ENCODE measurements at regions not wholly inside any gene's neighbourhood (a gene's known extent, or its start where the extent isn't known, plus 50 kb on each side); places are given as distances from the start of the nearest gene placed in this dataset.

DNA sequence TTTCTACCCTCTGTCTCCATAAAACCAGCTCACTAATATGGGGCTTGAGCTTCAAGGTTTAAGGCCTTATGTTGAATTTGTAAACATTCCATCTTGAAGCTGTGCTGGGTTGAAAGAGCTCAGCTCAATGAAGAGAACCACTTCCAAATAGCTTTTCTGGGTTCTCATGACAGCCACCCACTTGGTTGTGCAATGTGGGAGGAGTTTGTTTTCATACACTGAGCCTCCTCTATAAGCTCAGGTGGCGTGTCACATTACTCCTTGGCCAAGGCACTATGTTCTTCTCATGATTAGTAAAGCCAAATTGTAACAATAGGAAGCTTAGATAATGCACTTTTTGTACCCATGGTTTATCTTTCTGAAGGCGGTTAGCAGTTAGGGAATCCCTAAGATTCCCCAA is 265.6 kb downstream of the PTEN start:
- TF ChIP-seq JUND (IDR thresholded peaks at IDR 0.05; ENCODE audit: low read depth) = no peak
- no peak for DNase-seq (ENCODE audit: low read depth in 1 of 2, low spot score in 1 of 2)
- in situ Hi-C loops (cut with HindIII; ENCODE audit: low pct_unique_long_range_greater_than_20kb, low sequenced_read_pairs) = no loop called here

DNA sequence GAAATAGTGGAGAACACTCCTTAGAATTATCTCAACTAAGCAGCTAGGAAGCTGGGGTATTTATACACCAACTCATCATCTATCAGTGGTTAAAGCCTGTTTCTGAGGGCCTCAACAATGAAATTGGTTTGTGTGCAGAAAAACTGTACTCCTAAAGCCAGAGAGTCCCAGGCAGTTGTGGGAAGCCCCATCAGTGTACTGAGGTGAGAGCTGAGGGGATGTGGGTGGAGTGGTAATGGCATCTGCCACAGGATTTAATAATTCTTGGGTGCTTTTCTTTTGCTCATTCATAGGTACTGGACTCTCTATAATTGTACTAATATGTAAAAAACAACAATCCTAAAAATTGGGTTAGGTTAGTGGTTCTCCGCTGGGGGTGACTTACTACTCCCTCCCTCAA is 267.5 kb downstream of the PTEN start:
- in situ Hi-C loops (cut with HindIII; ENCODE audit: low pct_unique_long_range_greater_than_20kb, low sequenced_read_pairs) = no loop called here
- no peak for TF ChIP-seq JUND (IDR thresholded peaks at IDR 0.05; ENCODE audit: low read depth)
- DNase-seq (ENCODE audit: low read depth in 1 of 2, low spot score in 1 of 2) = no peak

DNA sequence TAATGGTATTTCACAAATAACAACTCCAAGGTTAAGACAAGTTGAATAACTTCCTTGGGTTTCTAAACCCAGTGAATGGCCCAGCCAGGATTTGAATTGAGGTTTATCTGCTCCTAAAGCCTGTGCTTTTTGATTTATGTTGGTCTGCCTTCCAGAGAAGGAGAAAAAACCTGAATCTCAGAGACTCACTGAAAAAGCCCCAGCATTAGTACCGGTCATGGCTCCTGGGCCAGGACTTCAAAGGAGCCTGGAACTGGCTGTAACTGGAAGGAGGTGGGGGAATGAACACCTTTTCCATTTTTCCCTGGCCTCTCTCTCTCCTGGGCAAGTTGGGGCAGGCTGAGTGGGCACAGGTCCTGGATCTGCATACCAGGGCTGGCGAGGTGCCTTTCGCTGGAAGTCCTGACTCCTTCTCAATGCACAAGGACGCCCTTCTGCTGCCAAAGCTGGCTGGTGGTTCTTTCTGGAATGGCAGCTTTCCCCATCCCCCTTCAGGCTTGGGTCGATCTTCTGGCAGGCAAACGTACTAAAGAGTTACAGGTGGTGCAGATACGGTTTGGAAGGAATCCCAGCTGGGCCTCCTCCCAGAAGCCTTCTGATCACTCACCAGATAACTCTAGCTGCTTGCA is 268.2 kb downstream of the PTEN start:
- peak in 1 of 2 experiments; percentile 95 for DNase-seq (ENCODE audit: low read depth in 1 of 2, low spot score in 1 of 2)
- in situ Hi-C loops (cut with HindIII; ENCODE audit: low pct_unique_long_range_greater_than_20kb, low sequenced_read_pairs) = no loop called here
- peak; percentile 23; the same call in 1 of the 2 replicates for TF ChIP-seq JUND (IDR thresholded peaks at IDR 0.05; ENCODE audit: low read depth)

DNA sequence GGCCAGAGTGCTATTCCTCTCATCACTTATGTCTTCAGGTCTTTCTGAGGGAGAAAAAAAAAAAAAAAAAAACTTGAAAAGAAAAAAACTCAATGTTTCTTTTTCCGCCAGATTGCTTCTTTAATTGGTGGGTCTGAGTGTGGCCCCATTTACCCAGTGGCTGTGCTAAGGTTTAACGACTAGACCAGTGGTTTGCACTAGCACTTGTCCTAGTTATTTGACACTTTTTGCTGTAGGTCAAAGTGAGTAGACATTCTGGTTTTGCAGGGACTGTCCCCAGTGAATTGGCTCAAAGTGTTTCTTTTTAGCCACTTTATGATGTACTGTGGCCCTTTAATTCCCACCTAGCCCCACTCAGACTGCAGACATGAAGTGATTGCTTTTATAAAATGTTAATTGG is 273.3 kb downstream of the PTEN start:
- peak in 1 of 2 experiments; percentile 51 for DNase-seq (ENCODE audit: low read depth in 1 of 2, low spot score in 1 of 2)
- no peak for TF ChIP-seq JUND (IDR thresholded peaks at IDR 0.05; ENCODE audit: low read depth)
- in situ Hi-C loops (cut with HindIII; ENCODE audit: low pct_unique_long_range_greater_than_20kb, low sequenced_read_pairs) = no loop called here

DNA sequence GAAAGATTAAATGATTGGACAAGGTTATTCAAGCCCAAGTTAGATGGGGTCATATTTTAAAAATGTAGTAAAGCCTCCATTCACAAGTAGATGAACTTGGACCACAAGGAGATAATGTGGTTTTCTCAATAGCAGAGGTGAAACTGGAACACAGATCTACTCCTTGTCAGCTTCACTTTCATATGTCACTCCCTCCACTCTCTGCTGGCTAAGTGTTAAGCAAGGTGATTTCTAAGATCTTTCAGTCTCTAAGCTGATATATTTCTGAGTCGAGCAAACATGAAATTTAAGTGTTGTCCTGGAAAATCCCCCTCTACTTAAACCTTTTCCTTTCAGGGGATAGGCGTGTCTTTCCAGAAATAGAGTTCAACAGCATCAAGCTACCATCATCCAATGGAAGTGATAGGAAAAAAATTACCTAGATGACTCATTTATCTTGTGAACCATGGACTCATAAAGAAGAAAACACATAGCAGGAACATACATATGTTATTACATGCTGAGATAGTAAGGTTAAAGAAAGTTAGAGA is 275.0 kb downstream of the PTEN start:
- in situ Hi-C loops (cut with HindIII; ENCODE audit: low pct_unique_long_range_greater_than_20kb, low sequenced_read_pairs) = no loop called here
- no peak for DNase-seq (ENCODE audit: low read depth in 1 of 2, low spot score in 1 of 2)
- no peak for TF ChIP-seq JUND (IDR thresholded peaks at IDR 0.05; ENCODE audit: low read depth)

DNA sequence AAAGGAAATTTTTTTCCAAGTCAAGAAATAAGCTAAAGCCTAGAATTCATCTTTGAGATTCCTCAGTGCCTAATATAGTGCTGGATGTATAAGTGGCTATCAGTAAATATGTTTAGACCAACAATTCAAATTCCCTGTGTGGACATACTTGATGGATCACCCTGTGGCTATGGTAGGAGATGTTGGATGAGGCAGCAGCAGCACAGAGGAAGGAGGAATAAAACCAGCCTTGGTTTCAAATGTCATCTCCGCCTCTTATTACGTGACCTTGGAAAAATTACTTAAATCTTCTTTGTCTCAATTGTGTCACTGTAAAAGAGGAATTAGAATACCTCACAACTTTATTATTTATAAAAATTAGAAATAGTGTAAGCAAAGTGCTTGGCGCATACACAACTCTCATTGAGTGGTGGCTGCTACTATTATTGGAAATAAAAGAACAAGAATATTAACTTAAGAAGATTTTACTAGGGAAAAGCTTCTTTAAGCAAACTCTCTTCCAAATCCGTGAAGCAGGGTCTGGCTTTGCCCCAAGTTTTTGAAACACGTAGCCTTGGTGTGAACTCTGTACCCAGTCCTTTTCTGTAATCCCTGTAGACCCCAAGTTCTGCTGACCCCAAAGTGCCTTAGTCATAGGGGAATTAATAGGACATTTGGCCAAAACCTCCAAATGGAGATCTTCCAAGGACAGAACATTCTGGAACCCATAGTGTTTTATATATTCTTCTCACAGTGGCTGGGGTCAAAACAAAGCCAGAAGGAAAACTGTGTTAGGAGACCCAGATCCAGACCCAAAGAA is 283.8 kb downstream of the PTEN start:
- in situ Hi-C loops (cut with HindIII; ENCODE audit: low pct_unique_long_range_greater_than_20kb, low sequenced_read_pairs) = no loop called here

DNA sequence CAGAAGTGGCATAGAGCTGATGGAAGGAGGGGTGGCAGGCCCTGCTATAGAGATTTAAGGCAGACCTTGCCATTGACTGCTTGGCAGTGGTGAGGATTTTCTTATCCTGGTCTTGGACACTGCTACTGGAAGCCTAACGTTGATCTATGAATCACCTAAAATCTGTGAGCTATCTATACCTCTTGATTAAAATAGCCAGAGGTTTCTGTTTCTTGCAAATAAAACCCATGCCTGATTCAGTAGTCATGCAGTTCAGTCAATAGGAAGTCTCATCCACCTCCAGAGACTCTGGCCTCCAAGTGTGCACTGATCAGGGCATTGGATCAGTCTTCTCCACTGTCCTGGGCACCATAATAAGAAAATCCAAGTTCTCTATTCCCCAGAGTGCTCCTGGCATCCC is 286.5 kb downstream of the PTEN start:
- DNase-seq (ENCODE audit: low read depth in 1 of 2, low spot score in 1 of 2) = no peak
- in situ Hi-C loops (cut with HindIII; ENCODE audit: low pct_unique_long_range_greater_than_20kb, low sequenced_read_pairs) = no loop called here
- no peak for TF ChIP-seq JUND (IDR thresholded peaks at IDR 0.05; ENCODE audit: low read depth)

More for the DNA sequence above, 283.8 kb downstream of the PTEN start:
- no peak for DNase-seq (ENCODE audit: low read depth in 1 of 2, low spot score in 1 of 2)
- TF ChIP-seq JUND (IDR thresholded peaks at IDR 0.05; ENCODE audit: low read depth) = no peak

DNA sequence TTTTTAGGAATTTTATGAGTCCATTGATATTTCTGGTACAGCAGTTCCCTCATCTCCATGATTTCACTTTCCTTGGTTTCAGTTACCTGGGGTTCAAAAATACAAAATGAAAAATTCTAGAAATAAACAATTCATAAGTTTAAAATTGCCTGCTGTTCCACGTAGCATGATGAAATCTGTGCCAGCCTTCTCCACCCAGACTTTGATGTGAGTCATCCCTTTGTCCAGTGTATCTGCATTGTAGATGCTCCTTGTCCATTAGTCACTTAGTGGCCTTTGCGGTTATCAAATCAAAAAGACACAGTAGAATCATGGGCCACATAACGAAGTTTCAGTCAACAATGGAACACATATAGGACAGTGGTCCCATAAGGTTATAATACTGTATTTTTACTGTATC is 286.9 kb downstream of the PTEN start:
- DNase-seq (ENCODE audit: low read depth in 1 of 2, low spot score in 1 of 2) = no peak
- TF ChIP-seq JUND (IDR thresholded peaks at IDR 0.05; ENCODE audit: low read depth) = no peak
- in situ Hi-C loops (cut with HindIII; ENCODE audit: low pct_unique_long_range_greater_than_20kb, low sequenced_read_pairs) = no loop called here

DNA sequence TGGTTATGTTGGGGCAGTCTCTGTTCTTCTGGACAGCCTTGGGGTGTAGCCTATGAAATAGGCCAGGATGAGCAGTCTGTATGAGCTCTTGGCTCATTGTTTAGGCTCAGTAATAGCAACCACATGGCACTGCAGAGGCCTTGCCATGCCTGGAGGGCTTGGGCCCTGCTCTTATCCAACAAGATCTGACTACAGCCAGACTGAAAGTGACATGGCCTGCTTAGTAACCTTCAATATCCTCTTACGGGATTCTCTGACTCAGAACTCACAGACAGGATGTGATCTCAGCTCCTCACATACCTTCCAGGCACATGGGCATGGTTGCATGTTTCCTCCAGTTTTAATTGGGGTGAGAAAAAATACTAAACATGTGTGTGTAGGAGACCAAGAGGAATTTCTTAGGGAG is 289.3 kb downstream of the PTEN start:
- peak; percentile 51; the same call in 1 of the 2 replicates for TF ChIP-seq JUND (IDR thresholded peaks at IDR 0.05; ENCODE audit: low read depth)
- DNase-seq (ENCODE audit: low read depth in 1 of 2, low spot score in 1 of 2) = peak; percentile 47 to 91
- in situ Hi-C loops (cut with HindIII; ENCODE audit: low pct_unique_long_range_greater_than_20kb, low sequenced_read_pairs) = no loop called here

DNA sequence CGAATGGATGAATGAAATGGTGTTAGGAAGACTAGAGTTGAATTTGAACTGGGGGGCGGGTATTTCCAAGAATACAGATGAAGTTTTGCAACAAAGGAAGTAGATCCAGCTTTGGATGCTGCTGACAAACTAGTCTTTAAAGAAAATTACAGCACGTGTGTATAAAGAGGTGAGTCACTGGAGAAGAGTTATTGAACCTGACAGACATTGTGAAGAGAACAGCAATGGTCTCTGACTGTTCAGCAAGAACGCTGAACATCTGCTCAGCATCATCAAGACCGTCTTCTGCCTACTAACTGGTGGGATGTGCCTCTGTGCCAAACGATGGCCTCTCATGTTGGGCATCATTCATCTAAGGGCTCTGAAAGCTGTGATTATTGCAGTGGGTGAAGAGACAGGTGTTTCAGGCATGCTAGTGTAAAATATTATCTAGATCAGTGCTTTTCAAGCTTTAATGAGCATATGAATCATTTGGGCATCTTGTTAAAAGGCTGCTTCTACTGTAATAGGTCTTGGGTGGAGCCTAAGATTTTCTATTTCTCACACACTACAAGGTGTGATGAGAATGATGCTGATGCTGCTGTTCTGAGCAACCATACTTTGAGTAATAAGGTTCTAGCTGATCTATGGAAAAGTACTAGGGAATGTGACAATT is 291.3 kb downstream of the PTEN start:
- no peak for TF ChIP-seq JUND (IDR thresholded peaks at IDR 0.05; ENCODE audit: low read depth)
- no peak for DNase-seq (ENCODE audit: low read depth in 1 of 2, low spot score in 1 of 2)
- in situ Hi-C loops (cut with HindIII; ENCODE audit: low pct_unique_long_range_greater_than_20kb, low sequenced_read_pairs) = no loop called here

DNA sequence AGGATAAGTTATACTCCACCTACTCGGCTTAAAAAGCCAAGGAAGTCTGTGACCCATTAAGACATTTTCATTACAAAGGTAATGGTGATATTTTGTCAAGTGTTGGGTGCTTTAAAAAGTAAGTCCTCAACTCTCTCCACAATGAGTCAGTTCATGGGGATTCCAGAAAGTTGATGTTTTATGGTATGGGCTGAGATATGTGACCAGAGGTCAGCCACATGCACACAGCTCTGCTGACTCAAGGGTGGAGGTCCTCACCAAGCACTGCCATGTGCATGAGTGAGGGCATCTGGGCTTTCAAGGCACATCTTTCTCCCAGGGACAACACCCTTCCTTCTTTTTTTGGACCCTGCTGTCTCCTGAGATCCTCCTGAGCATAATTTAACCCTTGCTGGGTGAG is 292.9 kb downstream of the PTEN start:
- TF ChIP-seq JUND (IDR thresholded peaks at IDR 0.05; ENCODE audit: low read depth) = no peak
- DNase-seq (ENCODE audit: low read depth in 1 of 2, low spot score in 1 of 2) = no peak
- in situ Hi-C loops (cut with HindIII; ENCODE audit: low pct_unique_long_range_greater_than_20kb, low sequenced_read_pairs) = no loop called here

DNA sequence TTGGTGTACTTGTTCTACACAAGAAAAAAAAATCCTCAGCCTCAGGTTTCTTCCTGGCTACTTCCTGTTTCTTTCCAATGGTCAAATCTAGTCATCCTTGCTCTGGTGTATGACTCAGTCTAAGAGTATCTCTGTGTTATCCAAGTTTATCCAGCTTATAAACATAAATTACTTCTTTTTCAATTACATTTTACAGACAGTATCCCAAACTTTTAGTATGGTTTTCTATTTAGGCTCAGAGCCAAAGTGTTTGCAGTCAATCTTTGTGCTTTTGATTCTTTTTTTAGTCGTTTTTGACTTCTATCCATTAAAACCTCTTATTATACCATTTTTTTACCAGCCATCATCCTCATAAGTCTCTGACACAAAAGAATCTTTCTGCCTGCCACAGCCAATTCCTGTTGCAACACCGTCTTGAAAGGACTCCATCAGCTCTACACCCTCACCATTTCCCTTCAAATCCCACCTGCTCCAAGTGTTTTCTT is 294.6 kb downstream of the PTEN start:
- no peak for DNase-seq (ENCODE audit: low read depth in 1 of 2, low spot score in 1 of 2)
- TF ChIP-seq JUND (IDR thresholded peaks at IDR 0.05; ENCODE audit: low read depth) = no peak
- in situ Hi-C loops (cut with HindIII; ENCODE audit: low pct_unique_long_range_greater_than_20kb, low sequenced_read_pairs) = no loop called here

Measured in T47D (cell line).